Natural killer cell (primary cell): ENCODE measurements at regions not wholly inside any gene's neighbourhood (a gene's known extent, or its start where the extent isn't known, plus 50 kb on each side); places are given as distances from the start of the nearest gene placed in this dataset.

Experiments used
- ATAC-seq, 3 donors: fragments of 150-1000 bp in 2 of 3; fragments of 200-7000 bp in 1 of 3; cut with Tn5 transposase; 1 replicate in 1 of 3; 2 replicates in 2 of 3; pipeline ENCODE4 v1.10.0; 2021; ENCODE audit warnings: mild to moderate bottlenecking in 2 of 3, moderate library complexity in 2 of 3
- DNase-seq, 2 donors: peaks; one replicate each; pipeline versions ENCODE4 v3.0.0 to v3.0.0-alpha.2; 2013 to 2021; ENCODE audit warnings: mixed read lengths in 1 of 2
- H3K27ac ChIP-seq: one replicate; pipeline ENCODE4 v1.5.1; 2013; ENCODE audit warnings: mild to moderate bottlenecking, low read length
- H3K27me3 ChIP-seq: one replicate; pipeline ENCODE4 v1.6.1; 2013; ENCODE audit warnings: low read length; ENCODE audit not compliant: control insufficient read depth, insufficient read depth
- H3K36me3 ChIP-seq: one replicate; pipeline ENCODE4 v1.6.1; 2013; ENCODE audit warnings: low read length; ENCODE audit not compliant: control insufficient read depth, insufficient read depth
- H3K4me1 ChIP-seq: one replicate; pipeline ENCODE4 v1.6.1; 2013; ENCODE audit warnings: low read length; ENCODE audit not compliant: control insufficient read depth, insufficient read depth
- H3K4me3 ChIP-seq: one replicate; pipeline ENCODE4 v1.5.1; 2013; ENCODE audit warnings: low read length
- H3K9me3 ChIP-seq: one replicate; pipeline ENCODE4 v1.6.1; 2013; ENCODE audit warnings: low read length; ENCODE audit not compliant: control insufficient read depth, insufficient read depth
- H3K27ac Mint-ChIP-seq, 2 donors: one replicate each; pipeline ENCODE4 v1.8.0; 2022; ENCODE audit warnings: mild to moderate bottlenecking in 2 of 2, mixed read lengths in 2 of 2, moderate library complexity in 1 of 2
- H3K27me3 Mint-ChIP-seq, 2 donors: one replicate each; pipeline ENCODE4 v1.8.0; 2022; ENCODE audit warnings: low read depth in 2 of 2, mixed read lengths in 2 of 2
- H3K36me3 Mint-ChIP-seq: one replicate; pipeline ENCODE4 v1.8.0; 2022; ENCODE audit warnings: mixed read lengths
- H3K4me1 Mint-ChIP-seq, 2 donors: one replicate each; pipeline ENCODE4 v1.8.0; 2022; ENCODE audit warnings: mixed read lengths in 2 of 2
- H3K4me3 Mint-ChIP-seq: one replicate; pipeline ENCODE4 v1.8.0; 2022; ENCODE audit warnings: mild to moderate bottlenecking, moderate library complexity, mixed read lengths
- H3K9me3 Mint-ChIP-seq, 2 donors: one replicate each; pipeline ENCODE4 v1.8.0; 2022; ENCODE audit warnings: mixed read lengths in 2 of 2
- WGBS: methylation state at CpG from one replicate; pipeline ENCODE4 v1.1.7; 2013; ENCODE audit warnings: missing lambda C conversion rate; ENCODE audit not compliant: insufficient coverage; 5-methylcytosine and 5-hydroxymethylcytosine counted together
- intact Hi-C: fragments of 100-400 bp; cut with micrococcal nuclease; formaldehyde crosslinking; loops from one replicate; pipeline ENCODE4 v1.14.2; 2022
- TF ChIP-seq, protein P1 (sequence below): fragments of 200-600 bp; IDR thresholded peaks from one replicate; pipeline ENCODE4 v1.8.0; 2022; ENCODE audit warnings: antibody characterized with exemption

- no peak for ATAC-seq
- H3K27ac Mint-ChIP-seq: no peak overlapping the region
- H3K36me3 Mint-ChIP-seq: no peaks in the 10 kb centered on the region
Observed at GRCh38 chr6:11432091-11432490, 105.5 kb upstream of the TMEM170B start.

GRCh38 chr6:11431455-11431937 is 106.1 kb upstream of the TMEM170B start:
- peaks cover 0 to 4% of the 10 kb centered on the region in 2 donors for H3K27me3 Mint-ChIP-seq
- DNase-seq (no peak), ATAC-seq (no peak)
- WGBS: 91% methylated on average over 6 of the region's 6 CpGs
- Histone ChIP-seq H3K4me1 (peaks cover 4% of the 10 kb centered on the region), H3K4me3 (no peak overlapping the region), H3K36me3 (no peaks in the 10 kb centered on the region), H3K27ac (no peak overlapping the region), H3K9me3 (no peaks in the 10 kb centered on the region), H3K27me3 (no peaks in the 10 kb centered on the region)
- H3K4me3 Mint-ChIP-seq: no peak overlapping the region
- H3K4me1 Mint-ChIP-seq: peaks cover 10 to 18% of the 10 kb centered on the region in 2 donors
- no peak overlapping the region for H3K27ac Mint-ChIP-seq
- H3K36me3 Mint-ChIP-seq: no peaks in the 10 kb centered on the region
- intact Hi-C loops: no loop called here
- TF ChIP-seq, protein P1, sequence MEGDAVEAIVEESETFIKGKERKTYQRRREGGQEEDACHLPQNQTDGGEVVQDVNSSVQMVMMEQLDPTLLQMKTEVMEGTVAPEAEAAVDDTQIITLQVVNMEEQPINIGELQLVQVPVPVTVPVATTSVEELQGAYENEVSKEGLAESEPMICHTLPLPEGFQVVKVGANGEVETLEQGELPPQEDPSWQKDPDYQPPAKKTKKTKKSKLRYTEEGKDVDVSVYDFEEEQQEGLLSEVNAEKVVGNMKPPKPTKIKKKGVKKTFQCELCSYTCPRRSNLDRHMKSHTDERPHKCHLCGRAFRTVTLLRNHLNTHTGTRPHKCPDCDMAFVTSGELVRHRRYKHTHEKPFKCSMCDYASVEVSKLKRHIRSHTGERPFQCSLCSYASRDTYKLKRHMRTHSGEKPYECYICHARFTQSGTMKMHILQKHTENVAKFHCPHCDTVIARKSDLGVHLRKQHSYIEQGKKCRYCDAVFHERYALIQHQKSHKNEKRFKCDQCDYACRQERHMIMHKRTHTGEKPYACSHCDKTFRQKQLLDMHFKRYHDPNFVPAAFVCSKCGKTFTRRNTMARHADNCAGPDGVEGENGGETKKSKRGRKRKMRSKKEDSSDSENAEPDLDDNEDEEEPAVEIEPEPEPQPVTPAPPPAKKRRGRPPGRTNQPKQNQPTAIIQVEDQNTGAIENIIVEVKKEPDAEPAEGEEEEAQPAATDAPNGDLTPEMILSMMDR: no peak
- H3K9me3 Mint-ChIP-seq: no peaks in the 10 kb centered on the region

More at GRCh38 chr6:11432091-11432490, 105.5 kb upstream of the TMEM170B start:
- peaks cover 0 to 4% of the 10 kb centered on the region in 2 donors for H3K27me3 Mint-ChIP-seq
- Histone ChIP-seq H3K36me3 (no peaks in the 10 kb centered on the region), H3K4me1 (peaks cover 4% of the 10 kb centered on the region), H3K27me3 (no peaks in the 10 kb centered on the region), H3K27ac (no peak overlapping the region), H3K9me3 (no peaks in the 10 kb centered on the region), H3K4me3 (no peak overlapping the region)
- no peak for DNase-seq
- peaks cover 10 to 18% of the 10 kb centered on the region in 2 donors for H3K4me1 Mint-ChIP-seq
- TF ChIP-seq, protein P1: no peak
- intact Hi-C loops: no loop called here
- no peaks in the 10 kb centered on the region for H3K9me3 Mint-ChIP-seq
- H3K4me3 Mint-ChIP-seq: no peak overlapping the region
- 83% methylated on average over 6 of the region's 6 CpGs for whole genome bisulfite sequencing

DNA sequence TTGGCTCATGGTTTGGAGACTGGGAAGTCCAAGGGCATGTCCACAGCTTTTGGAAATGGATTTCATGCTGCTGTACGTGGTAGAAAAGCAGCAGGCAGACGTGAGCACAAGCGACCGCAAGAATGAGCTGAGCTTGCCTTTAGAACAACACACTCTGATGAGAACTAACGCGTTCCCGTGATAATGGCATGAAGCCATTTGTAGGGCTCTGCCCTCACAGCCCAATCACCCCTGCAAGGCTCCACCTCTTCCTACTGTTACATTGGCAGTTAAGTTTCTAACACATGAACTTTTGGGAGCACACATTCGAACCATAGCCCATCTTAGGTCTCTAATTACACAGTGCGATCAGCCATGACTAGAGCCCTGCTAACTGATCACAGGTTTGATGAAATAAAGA is 107.5 kb upstream of the TMEM170B start:
- Histone ChIP-seq H3K27ac (no peak overlapping the region), H3K4me1 (peaks cover 4% of the 10 kb centered on the region), H3K27me3 (no peaks in the 10 kb centered on the region), H3K36me3 (no peaks in the 10 kb centered on the region), H3K4me3 (no peak overlapping the region), H3K9me3 (no peaks in the 10 kb centered on the region)
- Mint-ChIP-seq H3K27me3 (peaks cover 0 to 4% of the 10 kb centered on the region in 2 donors), H3K4me3 (no peak overlapping the region), H3K4me1 (peaks cover 10 to 18% of the 10 kb centered on the region in 2 donors), H3K36me3 (no peaks in the 10 kb centered on the region), H3K9me3 (no peaks in the 10 kb centered on the region), H3K27ac (no peak overlapping the region)
- DNase-seq (no peak), ATAC-seq (no peak)
- intact Hi-C loops: no loop called here
- TF ChIP-seq, protein P1: no peak
- 93% methylated on average over 9 of the region's 9 CpGs for WGBS

- Mint-ChIP-seq H3K27me3 (peaks cover 0 to 4% of the 10 kb centered on the region in 2 donors), H3K4me1 (peaks cover 10 to 18% of the 10 kb centered on the region in 2 donors), H3K9me3 (no peaks in the 10 kb centered on the region), H3K4me3 (no peak overlapping the region), H3K36me3 (no peaks in the 10 kb centered on the region), H3K27ac (no peak overlapping the region)
- intact Hi-C loops: no loop called here
- H3K4me1 ChIP-seq: peaks cover 4% of the 10 kb centered on the region
- DNase-seq (no peak), ATAC-seq (no peak)
- no peak overlapping the region for H3K27ac ChIP-seq
- no peaks in the 10 kb centered on the region for H3K9me3 ChIP-seq
- 44% methylated on average over 2 of the region's 2 CpGs for WGBS
- no peaks in the 10 kb centered on the region for H3K36me3 ChIP-seq
- H3K27me3 ChIP-seq: no peaks in the 10 kb centered on the region
- no peak overlapping the region for H3K4me3 ChIP-seq
- TF ChIP-seq, protein P1: no peak
Observed at GRCh38 chr6:11429577-11429976, 108.0 kb upstream of the TMEM170B start.
